ENCODE measurements at regions not wholly inside any gene's neighbourhood (a gene's known extent, or its start where the extent isn't known, plus 50 kb on each side); places are given as distances from the start of the nearest gene placed in this dataset.

DNA sequence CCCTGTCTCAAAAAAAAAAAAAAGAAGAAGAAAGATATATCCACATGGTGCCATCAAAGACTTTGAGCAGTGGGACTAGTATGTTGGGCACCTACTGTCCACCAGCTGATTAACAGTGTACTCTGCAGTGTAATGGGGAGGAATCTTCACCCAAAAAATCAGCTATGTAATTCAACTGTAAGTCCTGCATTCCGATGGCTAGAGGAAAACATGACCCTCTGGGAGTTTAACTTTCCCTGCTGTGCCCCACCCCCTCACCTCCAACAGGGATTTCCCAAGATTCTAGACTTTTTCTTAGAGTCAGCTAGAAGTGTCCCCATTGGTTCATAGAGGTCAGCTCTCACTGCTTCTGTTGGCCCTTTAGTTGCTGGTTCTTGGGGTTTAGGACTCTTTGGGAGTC is 221.2 kb upstream of the CLINT1 start:
- no peaks in the 10 kb centered on the region for H3K36me3 ChIP-seq (replicated peaks in 1 of 2; ENCODE audit: control insufficient read depth in 1 of 2, insufficient read depth in 2 of 2, low read length in 2 of 2)
- intact Hi-C loops (cut with micrococcal nuclease; ENCODE audit: unreplicated experiment) = no loop called here
- no TSS peak for BruUV-seq (replicated peaks)
- in situ Hi-C loops (cut with HindIII; ENCODE audit: extremely low pct_ligation_motif_present, low pct_unique_long_range_greater_than_20kb) = no loop called here
- POLR2A ChIA-PET = no interaction called here
- WGBS (ENCODE audit: low lambda C conversion rate) = 38% methylated on average over 1 of the region's 1 CpG
- H3K9me3 ChIP-seq (ENCODE audit: low read length) = no peaks in the 10 kb centered on the region
- FAIRE-seq (no peak), ATAC-seq (no peak), DNase-seq (ENCODE audit: low spot score) (no peak)
- CTCF ChIA-PET (ENCODE audit: low intra/inter-chr PET ratio, low total read pairs) = no interaction called here
- H2AFZ ChIP-seq (ENCODE audit: low read length) = no peak overlapping the region
- no peak overlapping the region for H3K4me2 ChIP-seq (ENCODE audit: low read depth, low read length)
- no peak overlapping the region for H3K4me3 ChIP-seq (replicated peaks in 1 of 3; ENCODE audit: insufficient read depth in 1 of 3, low read depth in 2 of 3, low read length in 3 of 3)
- no peaks in the 10 kb centered on the region for H4K20me1 ChIP-seq (ENCODE audit: insufficient read depth, low read length)
- TF ChIP-seq, protein P1, sequence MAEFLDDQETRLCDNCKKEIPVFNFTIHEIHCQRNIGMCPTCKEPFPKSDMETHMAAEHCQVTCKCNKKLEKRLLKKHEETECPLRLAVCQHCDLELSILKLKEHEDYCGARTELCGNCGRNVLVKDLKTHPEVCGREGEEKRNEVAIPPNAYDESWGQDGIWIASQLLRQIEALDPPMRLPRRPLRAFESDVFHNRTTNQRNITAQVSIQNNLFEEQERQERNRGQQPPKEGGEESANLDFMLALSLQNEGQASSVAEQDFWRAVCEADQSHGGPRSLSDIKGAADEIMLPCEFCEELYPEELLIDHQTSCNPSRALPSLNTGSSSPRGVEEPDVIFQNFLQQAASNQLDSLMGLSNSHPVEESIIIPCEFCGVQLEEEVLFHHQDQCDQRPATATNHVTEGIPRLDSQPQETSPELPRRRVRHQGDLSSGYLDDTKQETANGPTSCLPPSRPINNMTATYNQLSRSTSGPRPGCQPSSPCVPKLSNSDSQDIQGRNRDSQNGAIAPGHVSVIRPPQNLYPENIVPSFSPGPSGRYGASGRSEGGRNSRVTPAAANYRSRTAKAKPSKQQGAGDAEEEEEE (CRISPR knock-in tag; IDR thresholded peaks at IDR 0.05; ENCODE audit: borderline replicate concordance) = no peak
- TF ChIP-seq SOX6 (IDR thresholded peaks at IDR 0.05) (no peak), SOX6 (CRISPR knock-in tag; IDR thresholded peaks at IDR 0.05) (no peak)
- H3K4me1 ChIP-seq (ENCODE audit: insufficient read depth, low read length) = no peaks in the 10 kb centered on the region
- H3K27ac ChIP-seq (ENCODE audit: extremely low read length, insufficient read depth, low read length) = no peak overlapping the region
- H3K27me3 ChIP-seq (ENCODE audit: control insufficient read depth in 1 of 2, insufficient read depth in 2 of 2, low read length in 2 of 2) = no peaks in the 10 kb centered on the region
- H3K9ac ChIP-seq (ENCODE audit: insufficient read depth, low read depth, low read length) = no peak overlapping the region
- H3K79me2 ChIP-seq (ENCODE audit: insufficient read depth, low read length) = no peaks in the 10 kb centered on the region

GRCh38 chr5:158079097-158079496 is 220.2 kb upstream of the CLINT1 start:
- intact Hi-C loops (cut with micrococcal nuclease; ENCODE audit: unreplicated experiment) = no loop called here
- Histone ChIP-seq H3K4me1 (ENCODE audit: insufficient read depth, low read length) (no peaks in the 10 kb centered on the region), H3K27ac (ENCODE audit: extremely low read length, insufficient read depth, low read length) (no peak overlapping the region), H2AFZ (ENCODE audit: low read length) (no peak overlapping the region), H3K36me3 (replicated peaks in 1 of 2; ENCODE audit: control insufficient read depth in 1 of 2, insufficient read depth in 2 of 2, low read length in 2 of 2) (no peaks in the 10 kb centered on the region), H3K4me2 (ENCODE audit: low read depth, low read length) (no peak overlapping the region), H4K20me1 (ENCODE audit: insufficient read depth, low read length) (no peaks in the 10 kb centered on the region), H3K9me3 (ENCODE audit: low read length) (no peaks in the 10 kb centered on the region), H3K79me2 (ENCODE audit: insufficient read depth, low read length) (no peaks in the 10 kb centered on the region), H3K4me3 (replicated peaks in 1 of 3; ENCODE audit: insufficient read depth in 1 of 3, low read depth in 2 of 3, low read length in 3 of 3) (no peak overlapping the region), H3K9ac (ENCODE audit: insufficient read depth, low read depth, low read length) (no peak overlapping the region), H3K27me3 (ENCODE audit: control insufficient read depth in 1 of 2, insufficient read depth in 2 of 2, low read length in 2 of 2) (no peaks in the 10 kb centered on the region)
- DNase-seq (ENCODE audit: low spot score) (no peak), FAIRE-seq (no peak), ATAC-seq (no peak)
- in situ Hi-C loops (cut with HindIII; ENCODE audit: extremely low pct_ligation_motif_present, low pct_unique_long_range_greater_than_20kb) = loop anchor here (10.0 kb wide), 1 partner anchor 1026 kb away; no protein-coding TSS in a partner anchor
- WGBS (ENCODE audit: low lambda C conversion rate) = 24% methylated on average over 5 of the region's 5 CpGs
- no peak for TF ChIP-seq ARNT (IDR thresholded peaks at IDR 0.05)
- TF ChIP-seq TBP (CRISPR knock-in tag; IDR thresholded peaks at IDR 0.05) = no peak
- TF ChIP-seq ZBTB8A (CRISPR knock-in tag; IDR thresholded peaks at IDR 0.05; ENCODE audit: borderline replicate concordance, low read depth) = no peak
- TF ChIP-seq WIZ (CRISPR knock-in tag; IDR thresholded peaks at IDR 0.05) = no peak
- no peak for TF ChIP-seq NFKBIZ (CRISPR knock-in tag; IDR thresholded peaks at IDR 0.05)
- TF ChIP-seq GATAD1 (CRISPR knock-in tag; IDR thresholded peaks at IDR 0.05) = no peak
- no peak for TF ChIP-seq XBP1 (CRISPR knock-in tag; IDR thresholded peaks at IDR 0.05)
- TF ChIP-seq AGO1 (IDR thresholded peaks at IDR 0.05; ENCODE audit: low read depth, low read length, poor library complexity, severe bottlenecking) = no peak
- TF ChIP-seq ZNF775 (CRISPR knock-in tag; IDR thresholded peaks at IDR 0.05; ENCODE audit: borderline replicate concordance) = no peak
- TF ChIP-seq, protein P2, sequence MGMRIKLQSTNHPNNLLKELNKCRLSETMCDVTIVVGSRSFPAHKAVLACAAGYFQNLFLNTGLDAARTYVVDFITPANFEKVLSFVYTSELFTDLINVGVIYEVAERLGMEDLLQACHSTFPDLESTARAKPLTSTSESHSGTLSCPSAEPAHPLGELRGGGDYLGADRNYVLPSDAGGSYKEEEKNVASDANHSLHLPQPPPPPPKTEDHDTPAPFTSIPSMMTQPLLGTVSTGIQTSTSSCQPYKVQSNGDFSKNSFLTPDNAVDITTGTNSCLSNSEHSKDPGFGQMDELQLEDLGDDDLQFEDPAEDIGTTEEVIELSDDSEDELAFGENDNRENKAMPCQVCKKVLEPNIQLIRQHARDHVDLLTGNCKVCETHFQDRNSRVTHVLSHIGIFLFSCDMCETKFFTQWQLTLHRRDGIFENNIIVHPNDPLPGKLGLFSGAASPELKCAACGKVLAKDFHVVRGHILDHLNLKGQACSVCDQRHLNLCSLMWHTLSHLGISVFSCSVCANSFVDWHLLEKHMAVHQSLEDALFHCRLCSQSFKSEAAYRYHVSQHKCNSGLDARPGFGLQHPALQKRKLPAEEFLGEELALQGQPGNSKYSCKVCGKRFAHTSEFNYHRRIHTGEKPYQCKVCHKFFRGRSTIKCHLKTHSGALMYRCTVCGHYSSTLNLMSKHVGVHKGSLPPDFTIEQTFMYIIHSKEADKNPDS (CRISPR knock-in tag; IDR thresholded peaks at IDR 0.05) = no peak
- no peak for TF ChIP-seq SIX1 (CRISPR knock-in tag; IDR thresholded peaks at IDR 0.05; ENCODE audit: borderline replicate concordance)
- TF ChIP-seq, protein P3, sequence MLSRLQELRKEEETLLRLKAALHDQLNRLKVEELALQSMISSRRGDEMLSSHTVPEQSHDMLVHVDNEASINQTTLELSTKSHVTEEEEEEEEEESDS (CRISPR knock-in tag; IDR thresholded peaks at IDR 0.05; ENCODE audit: borderline replicate concordance) = no peak
- ChIA-PET POLR2A (no interaction called here), CTCF (ENCODE audit: low intra/inter-chr PET ratio, low total read pairs) (interaction anchor here (1.7 kb wide), 1 partner anchor 1028 kb away, joined by 4 read pairs; no protein-coding TSS in a partner anchor)
- BruUV-seq (replicated peaks) = no TSS peak
